ENCODE measurements at regions not wholly inside any gene's neighbourhood (a gene's known extent, or its start where the extent isn't known, plus 50 kb on each side); places are given as distances from the start of the nearest gene placed in this dataset.

DNA sequence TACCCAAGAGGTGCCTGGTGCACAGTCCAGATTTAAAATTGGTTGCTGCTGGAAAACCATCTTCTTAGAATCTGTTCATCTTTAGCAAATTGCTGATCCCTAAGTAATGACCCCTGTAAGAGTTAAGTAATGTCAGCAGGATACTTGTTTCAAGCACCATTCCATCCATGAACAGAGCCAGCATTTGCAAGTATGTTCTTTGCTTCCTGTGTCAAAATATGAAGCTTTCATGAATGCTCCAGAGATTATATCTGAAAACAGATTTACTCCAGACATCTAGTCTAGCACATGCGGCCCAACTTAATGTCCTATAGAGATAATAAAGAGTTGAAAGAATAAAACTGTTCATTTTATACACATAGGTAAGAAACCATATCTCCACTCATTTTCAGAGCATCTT lies 98.7 kb upstream of the ZNF438 start:
- H3K4me2 ChIP-seq = no peak overlapping the region
- no peak for TF ChIP-seq EZH2 (IDR thresholded peaks at IDR 0.05; ENCODE audit: low read depth)
- TF ChIP-seq, protein P1, sequence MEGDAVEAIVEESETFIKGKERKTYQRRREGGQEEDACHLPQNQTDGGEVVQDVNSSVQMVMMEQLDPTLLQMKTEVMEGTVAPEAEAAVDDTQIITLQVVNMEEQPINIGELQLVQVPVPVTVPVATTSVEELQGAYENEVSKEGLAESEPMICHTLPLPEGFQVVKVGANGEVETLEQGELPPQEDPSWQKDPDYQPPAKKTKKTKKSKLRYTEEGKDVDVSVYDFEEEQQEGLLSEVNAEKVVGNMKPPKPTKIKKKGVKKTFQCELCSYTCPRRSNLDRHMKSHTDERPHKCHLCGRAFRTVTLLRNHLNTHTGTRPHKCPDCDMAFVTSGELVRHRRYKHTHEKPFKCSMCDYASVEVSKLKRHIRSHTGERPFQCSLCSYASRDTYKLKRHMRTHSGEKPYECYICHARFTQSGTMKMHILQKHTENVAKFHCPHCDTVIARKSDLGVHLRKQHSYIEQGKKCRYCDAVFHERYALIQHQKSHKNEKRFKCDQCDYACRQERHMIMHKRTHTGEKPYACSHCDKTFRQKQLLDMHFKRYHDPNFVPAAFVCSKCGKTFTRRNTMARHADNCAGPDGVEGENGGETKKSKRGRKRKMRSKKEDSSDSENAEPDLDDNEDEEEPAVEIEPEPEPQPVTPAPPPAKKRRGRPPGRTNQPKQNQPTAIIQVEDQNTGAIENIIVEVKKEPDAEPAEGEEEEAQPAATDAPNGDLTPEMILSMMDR (conservative IDR thresholded peaks at IDR 0.05) = no peak
- peaks cover 29% of the 10 kb centered on the region for H3K4me1 ChIP-seq (replicated peaks; ENCODE audit: insufficient read depth)
- no peak overlapping the region for H2AFZ ChIP-seq
- intact Hi-C loops (cut with micrococcal nuclease; ENCODE audit: unreplicated experiment) = no loop called here
- H3K36me3 ChIP-seq (ENCODE audit: low read depth) = no peaks in the 10 kb centered on the region
- POLR2A ChIA-PET (ENCODE audit: unreplicated experiment) = interaction anchor here (0.7 kb wide), 1 partner anchor 157 kb away, joined by 32 read pairs; no protein-coding TSS in a partner anchor
- no peaks in the 10 kb centered on the region for H3K9me2 ChIP-seq (ENCODE audit: insufficient read depth)
- BruUV-seq (replicated peaks) = no TSS peak
- no peaks in the 10 kb centered on the region for H3K9me3 ChIP-seq (ENCODE audit: insufficient read depth, low read depth)
- no peak for DNase-seq
- no peak overlapping the region for H3K4me3 ChIP-seq
- peaks cover 7% of the 10 kb centered on the region; the same call in 1 of the 2 replicates for H3F3A ChIP-seq (ENCODE audit: insufficient read depth, low read depth)
- CTCF ChIA-PET = no interaction called here
- H3K79me2 ChIP-seq (ENCODE audit: low read depth) = no peaks in the 10 kb centered on the region
- H4K20me1 ChIP-seq (ENCODE audit: insufficient read depth) = no peaks in the 10 kb centered on the region
- no peak overlapping the region for H3K27ac ChIP-seq
- no peaks in the 10 kb centered on the region for H3K27me3 ChIP-seq (ENCODE audit: insufficient read depth, low read depth)

DNA sequence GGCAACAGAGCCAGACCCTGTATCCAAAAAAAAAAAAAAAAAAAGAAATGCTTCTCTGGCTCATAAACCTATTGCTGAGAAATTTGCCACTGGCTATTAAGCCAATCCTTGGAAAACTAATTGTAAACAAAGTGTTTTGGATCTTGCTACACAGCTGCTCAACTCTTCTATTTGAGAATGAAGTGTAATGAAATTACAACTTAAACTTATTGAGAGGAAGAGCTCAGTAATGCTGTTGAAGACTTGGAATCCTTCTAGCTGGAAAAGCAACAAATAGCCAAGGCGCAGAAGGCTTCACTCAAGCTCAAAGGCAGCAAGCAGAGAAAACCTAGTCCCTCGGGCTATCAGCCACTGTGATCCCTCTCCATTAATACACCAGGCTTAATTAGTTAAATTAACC lies 99.6 kb upstream of the ZNF438 start:
- Histone ChIP-seq H3K36me3 (ENCODE audit: low read depth) (no peaks in the 10 kb centered on the region), H4K20me1 (ENCODE audit: insufficient read depth) (no peaks in the 10 kb centered on the region), H3K4me1 (replicated peaks; ENCODE audit: insufficient read depth) (peaks cover 30% of the 10 kb centered on the region), H3K27me3 (ENCODE audit: insufficient read depth, low read depth) (no peaks in the 10 kb centered on the region), H3K27ac (no peak overlapping the region), H3F3A (ENCODE audit: insufficient read depth, low read depth) (peaks cover 7% of the 10 kb centered on the region; the same call in 1 of the 2 replicates), H2AFZ (no peak overlapping the region), H3K4me2 (no peak overlapping the region), H3K9me3 (ENCODE audit: insufficient read depth, low read depth) (no peaks in the 10 kb centered on the region), H3K79me2 (ENCODE audit: low read depth) (no peaks in the 10 kb centered on the region), H3K9me2 (ENCODE audit: insufficient read depth) (no peaks in the 10 kb centered on the region), H3K4me3 (no peak overlapping the region)
- ChIA-PET CTCF (no interaction called here), POLR2A (ENCODE audit: unreplicated experiment) (interaction anchor here (0.7 kb wide), 1 partner anchor 158 kb away, joined by 32 read pairs; no protein-coding TSS in a partner anchor)
- no peak for DNase-seq
- intact Hi-C loops (cut with micrococcal nuclease; ENCODE audit: unreplicated experiment) = no loop called here
- BruUV-seq (replicated peaks) = no TSS peak
- TF ChIP-seq, protein P1 (conservative IDR thresholded peaks at IDR 0.05) = no peak
- no peak for TF ChIP-seq EZH2 (IDR thresholded peaks at IDR 0.05; ENCODE audit: low read depth)

DNA sequence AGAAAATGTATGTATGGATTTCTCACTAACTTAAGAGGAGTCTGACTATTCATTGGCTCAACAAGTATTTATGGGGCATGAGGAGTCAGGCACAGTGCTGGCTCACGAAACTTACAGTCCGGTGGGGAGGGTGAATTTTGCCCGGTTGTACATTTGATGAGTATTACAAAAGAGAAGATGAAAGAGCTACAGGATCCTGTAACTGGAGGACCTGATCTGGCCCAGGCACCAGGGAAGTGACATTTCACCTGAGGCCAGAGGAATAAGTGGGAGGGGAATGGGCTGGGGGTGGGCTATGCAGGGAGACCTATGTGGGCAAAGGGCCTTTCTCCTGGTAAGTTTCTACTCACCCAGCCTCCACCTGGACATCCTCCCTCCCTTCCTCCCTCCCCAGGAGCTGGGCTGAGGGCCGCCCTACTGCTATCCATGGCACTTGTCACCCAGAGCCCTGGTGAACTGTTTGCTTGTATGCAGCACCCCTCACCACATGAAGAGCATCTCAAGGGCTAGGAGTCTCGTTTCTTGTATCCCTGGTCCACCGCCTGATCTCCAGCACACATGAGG lies 101.1 kb upstream of the ZNF438 start:
- Histone ChIP-seq H3K27me3 (ENCODE audit: insufficient read depth, low read depth) (no peaks in the 10 kb centered on the region), H3K4me3 (no peak overlapping the region), H3F3A (ENCODE audit: insufficient read depth, low read depth) (peaks cover 7% of the 10 kb centered on the region; the same call in 1 of the 2 replicates), H3K79me2 (ENCODE audit: low read depth) (no peaks in the 10 kb centered on the region), H4K20me1 (ENCODE audit: insufficient read depth) (no peaks in the 10 kb centered on the region), H2AFZ (no peak overlapping the region), H3K27ac (no peak overlapping the region), H3K4me2 (peak overlapping the region; percentile 86; the same call in 1 of the 2 replicates), H3K9me3 (ENCODE audit: insufficient read depth, low read depth) (no peaks in the 10 kb centered on the region), H3K9me2 (ENCODE audit: insufficient read depth) (no peaks in the 10 kb centered on the region), H3K4me1 (replicated peaks; ENCODE audit: insufficient read depth) (peaks cover 30% of the 10 kb centered on the region), H3K36me3 (ENCODE audit: low read depth) (no peaks in the 10 kb centered on the region)
- ChIA-PET CTCF (interaction anchor here (0.6 kb wide), 1 partner anchor 167 kb away, joined by 3 read pairs; no protein-coding TSS in a partner anchor), POLR2A (ENCODE audit: unreplicated experiment) (interaction anchor here (0.7 kb wide), 1 partner anchor 139 kb away, joined by 3 read pairs; no protein-coding TSS in a partner anchor)
- BruUV-seq (replicated peaks) = no TSS peak
- TF ChIP-seq, protein P1 (conservative IDR thresholded peaks at IDR 0.05) = no peak
- TF ChIP-seq EZH2 (IDR thresholded peaks at IDR 0.05; ENCODE audit: low read depth) = no peak
- intact Hi-C loops (cut with micrococcal nuclease; ENCODE audit: unreplicated experiment) = no loop called here
- DNase-seq = no peak

All from PC-9 (cell line).